GM12878 (cell line): ENCODE measurements at regions not wholly inside any gene's neighbourhood (a gene's known extent, or its start where the extent isn't known, plus 50 kb on each side); places are given as distances from the start of the nearest gene placed in this dataset.

Source experiments
- ATAC-seq: fragments of 200-7000 bp; cut with Tn5 transposase; 3 replicates; pipeline ENCODE4 v1.9.1; 2020; ENCODE audit warnings: mild to moderate bottlenecking, moderate library complexity
- BruUV-seq: library from RNA; stranded (reverse); fragments of 400-500 nt; replicated peaks from 2 replicates; lab custom pipeline; 2021; lab: Mats Ljungman, UMichigan
- CTCF ChIA-PET: fragments of 300-600 bp; sonication (Branson Sonifier 250); formaldehyde crosslinking; extraction: SDS; loops from one replicate; lab custom pipeline; 2021; ENCODE audit warnings: inconsistent platforms; lab: Yijun Ruan, JAX
- POLR2A ChIA-PET: fragments of 350-600 bp; formaldehyde crosslinking; extraction: SDS; loops from one replicate; lab custom pipeline; 2021; ENCODE audit warnings: inconsistent platforms; lab: Charles Lee
- RAD21 ChIA-PET: fragments of 300-600 bp; sonication (Branson Sonifier 250); formaldehyde crosslinking; loops from one replicate; lab custom pipeline; 2023; ENCODE audit warnings: antibody characterized with exemption; ENCODE audit not compliant: unreplicated experiment; lab: Charles Lee
- SMC1A ChIA-PET: fragments of 300-600 bp; sonication (Branson Sonifier 250); formaldehyde crosslinking; loops from one replicate; lab custom pipeline; 2023; ENCODE audit not compliant: unreplicated experiment, uncharacterized antibody; lab: Charles Lee
- DNase-seq: peaks from one replicate; pipeline ENCODE4 v3.0.0-alpha.2; 2011; ENCODE audit warnings: low read depth, low spot score
- FAIRE-seq: peaks from 3 replicates; lab custom pipeline; 2011; peaks lifted over from hg19 to GRCh38; lab: Jason Lieb, UNC
- H2AFZ ChIP-seq: 2 replicates; pipeline ENCODE4 v1.6.0; 2011; ENCODE audit warnings: low read depth, low read length, control low read depth; ENCODE audit not compliant: control insufficient read depth
- H3K27ac ChIP-seq: 2 replicates; pipeline ENCODE4 v1.5.1; 2011; ENCODE audit warnings: control low read depth; ENCODE audit not compliant: control insufficient read depth, insufficient read depth
- H3K27me3 ChIP-seq, 2 experiments: replicated peaks in 1 of 2; 2 replicates each; pipeline versions ENCODE4 v1.6.0 to v1.6.1; 2011; ENCODE audit warnings: low read length in 1 of 2; ENCODE audit not compliant: control insufficient read depth in 2 of 2, insufficient read depth in 2 of 2
- H3K36me3 ChIP-seq, 2 experiments: 2 replicates each; pipeline ENCODE4 v1.5.1; 2011; ENCODE audit warnings: low read length in 1 of 2; ENCODE audit not compliant: control insufficient read depth in 2 of 2, insufficient read depth in 2 of 2
- H3K4me1 ChIP-seq: 2 replicates; pipeline ENCODE4 v1.6.1; 2011; ENCODE audit warnings: mild to moderate bottlenecking, low read length, moderate library complexity, mixed read lengths; ENCODE audit not compliant: control insufficient read depth, insufficient read depth
- H3K4me2 ChIP-seq: 2 replicates; pipeline ENCODE4 v1.6.0; 2011; ENCODE audit warnings: control low read depth; ENCODE audit not compliant: control insufficient read depth, insufficient read depth
- H3K4me3 ChIP-seq: fragments of 200-600 bp; sonication (generic); 2 replicates; pipeline ENCODE4 v1.5.1; 2016
- H3K79me2 ChIP-seq: 2 replicates; pipeline ENCODE4 v1.6.0; 2011; ENCODE audit warnings: low read length; ENCODE audit not compliant: control insufficient read depth, insufficient read depth
- H3K9ac ChIP-seq: 2 replicates; pipeline ENCODE4 v1.8.0; 2011; ENCODE audit warnings: low read length, control low read depth, mixed read lengths; ENCODE audit not compliant: control insufficient read depth, insufficient read depth
- H3K9me3 ChIP-seq: replicated peaks from 3 replicates; pipeline ENCODE4 v1.5.1; 2011; ENCODE audit warnings: mild to moderate bottlenecking, low read length; ENCODE audit not compliant: control insufficient read depth, insufficient read depth
- H4K20me1 ChIP-seq: 2 replicates; pipeline ENCODE4 v1.6.0; 2011; ENCODE audit not compliant: control insufficient read depth, insufficient read depth
- BACH1 ChIP-seq: fragments of 450-650 bp; IDR thresholded peaks from 2 replicates; pipeline ENCODE4 v1.6.1; 2017; ENCODE audit warnings: mild to moderate bottlenecking, borderline replicate concordance
- CHD4 ChIP-seq: fragments of 200-600 bp; sonication (generic); IDR thresholded peaks from 2 replicates; pipeline ENCODE4 v1.6.1; 2016; ENCODE audit warnings: mild to moderate bottlenecking
- ESRRA ChIP-seq: IDR thresholded peaks from 2 replicates; pipeline ENCODE4 v1.6.1; 2012; ENCODE audit warnings: mild to moderate bottlenecking, low read length, improper control_type of control experiment
- HDAC6 ChIP-seq: fragments of 200-600 bp; sonication (generic); IDR thresholded peaks from one replicate; pipeline ENCODE4 v1.8.0; 2017; ENCODE audit warnings: antibody characterized with exemption; ENCODE audit not compliant: unreplicated experiment
- LARP7 ChIP-seq: fragments of 450-650 bp; IDR thresholded peaks from 2 replicates; pipeline ENCODE4 v1.6.1; 2017; ENCODE audit warnings: mild to moderate bottlenecking
- MTA2 ChIP-seq: fragments of 450-650 bp; IDR thresholded peaks from 2 replicates; pipeline ENCODE4 v1.6.1; 2016; ENCODE audit warnings: low read depth, mild to moderate bottlenecking, moderate library complexity
- MYC ChIP-seq: IDR thresholded peaks from 2 replicates; pipeline ENCODE4 v1.6.1; 2011; ENCODE audit warnings: mild to moderate bottlenecking, low read length, moderate library complexity, inconsistent platforms; ENCODE audit not compliant: insufficient read depth, insufficient replicate concordance, insufficient read length, severe bottlenecking
- NFYA ChIP-seq: IDR thresholded peaks from 2 replicates; pipeline ENCODE4 v1.6.1; 2011; ENCODE audit warnings: low read depth, mild to moderate bottlenecking, low read length, improper control_type of control experiment, borderline replicate concordance
- POLR2A ChIP-seq: IDR thresholded peaks from 2 replicates; pipeline ENCODE4 v1.6.1; 2011; ENCODE audit warnings: low read depth, mild to moderate bottlenecking, low read length
- POLR2AphosphoS2 ChIP-seq: IDR thresholded peaks from 2 replicates; pipeline ENCODE4 v1.6.1; 2011; ENCODE audit warnings: low read depth, mild to moderate bottlenecking, low read length, improper control_type of control experiment, moderate library complexity
- RAD51 ChIP-seq: fragments of 450-650 bp; IDR thresholded peaks from 2 replicates; pipeline ENCODE4 v1.6.1; 2016; ENCODE audit warnings: moderate library complexity, mild to moderate bottlenecking, inconsistent platforms
- STAT1 ChIP-seq: fragments of 450-650 bp; conservative IDR thresholded peaks from 2 replicates; pipeline ENCODE4 v1.6.1; 2014; ENCODE audit warnings: antibody characterized with exemption, mild to moderate bottlenecking
- TARDBP ChIP-seq: IDR thresholded peaks from 2 replicates; pipeline ENCODE4 v1.6.1; 2016; ENCODE audit warnings: borderline replicate concordance
- ZNF622 ChIP-seq: fragments of 450-650 bp; IDR thresholded peaks from 2 replicates; pipeline ENCODE4 v1.6.1; 2017; ENCODE audit warnings: mild to moderate bottlenecking, inconsistent platforms
- whole genome bisulfite sequencing: methylation state at CpG from one replicate; pipeline ENCODE4 v1.1.6; 2016; ENCODE audit warnings: low lambda C conversion rate; ENCODE audit not compliant: insufficient replicate concordance, insufficient coverage; ENCODE audit errors: missing lambda C conversion rate; 5-methylcytosine and 5-hydroxymethylcytosine counted together
- in situ Hi-C: fragments of 300-500 bp; cut with MboI; formaldehyde crosslinking; loops from 9 replicates; pipeline ENCODE4 v1.14.3; 2018; ENCODE audit warnings: mixed read lengths
- intact Hi-C: fragments of 100-400 bp; cut with micrococcal nuclease; formaldehyde crosslinking; loops from one replicate; pipeline ENCODE4 v1.14.2; 2022; ENCODE audit not compliant: unreplicated experiment
- TF ChIP-seq, protein P1 (sequence below): IDR thresholded peaks from 2 replicates; pipeline ENCODE4 v1.6.1; 2011; ENCODE audit warnings: borderline replicate concordance, low read depth, mild to moderate bottlenecking, moderate library complexity, mixed read lengths, low read length; ENCODE audit not compliant: insufficient read depth; ENCODE audit errors: extremely low read length
- TF ChIP-seq, protein P2 (sequence below): IDR thresholded peaks from 2 replicates; pipeline ENCODE4 v1.6.1; 2012; ENCODE audit warnings: low read length, inconsistent platforms

DNA sequence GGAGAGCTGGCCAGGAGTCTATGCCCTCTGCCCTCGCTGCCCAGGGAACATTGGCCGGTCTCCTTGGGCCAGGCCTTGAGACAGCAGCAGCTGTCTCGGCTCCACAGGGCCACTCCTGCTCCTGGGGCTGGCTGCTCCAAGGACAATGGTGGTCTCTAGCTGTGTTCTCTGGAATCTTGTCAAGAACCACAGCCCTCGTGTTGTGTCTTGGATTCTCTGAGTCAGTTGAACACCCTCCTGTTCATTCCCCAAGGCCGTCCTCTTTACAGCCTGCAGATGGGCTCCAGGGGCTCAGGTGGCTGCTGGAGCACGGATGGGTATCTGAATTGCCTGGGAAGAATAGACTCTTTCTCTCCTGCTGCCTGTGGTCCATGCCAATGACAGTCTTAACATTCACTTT is 511.1 kb downstream of the GLRX3 start:
- WGBS, result 1% methylated on average over 6 of the region's 6 CpGs
- H3K4me3 ChIP-seq, result no peak overlapping the region
- CTCF ChIA-PET, result no interaction called here
- no TSS peak for BruUV-seq
- RAD21 ChIA-PET, result no interaction called here
- H3K36me3 ChIP-seq, result no peaks in the 10 kb centered on the region
- ATAC-seq, result no peak
- H3K27me3 ChIP-seq, result no peaks in the 10 kb centered on the region
- no peak for FAIRE-seq
- no peak overlapping the region for H3K27ac ChIP-seq
- no peaks in the 10 kb centered on the region for H3K79me2 ChIP-seq
- DNase-seq, result no peak
- H3K4me1 ChIP-seq, result no peaks in the 10 kb centered on the region
- H2AFZ ChIP-seq, result no peak overlapping the region
- no peaks in the 10 kb centered on the region; the same call in 2 of the 3 replicates for H3K9me3 ChIP-seq
- no peak overlapping the region for H3K4me2 ChIP-seq
- no peak for TF ChIP-seq NFYA
- TF ChIP-seq, protein P1, sequence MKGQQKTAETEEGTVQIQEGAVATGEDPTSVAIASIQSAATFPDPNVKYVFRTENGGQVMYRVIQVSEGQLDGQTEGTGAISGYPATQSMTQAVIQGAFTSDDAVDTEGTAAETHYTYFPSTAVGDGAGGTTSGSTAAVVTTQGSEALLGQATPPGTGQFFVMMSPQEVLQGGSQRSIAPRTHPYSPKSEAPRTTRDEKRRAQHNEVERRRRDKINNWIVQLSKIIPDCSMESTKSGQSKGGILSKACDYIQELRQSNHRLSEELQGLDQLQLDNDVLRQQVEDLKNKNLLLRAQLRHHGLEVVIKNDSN, result no peak
- TF ChIP-seq POLR2A, result no peak
- no peak for TF ChIP-seq TARDBP
- TF ChIP-seq, protein P2, sequence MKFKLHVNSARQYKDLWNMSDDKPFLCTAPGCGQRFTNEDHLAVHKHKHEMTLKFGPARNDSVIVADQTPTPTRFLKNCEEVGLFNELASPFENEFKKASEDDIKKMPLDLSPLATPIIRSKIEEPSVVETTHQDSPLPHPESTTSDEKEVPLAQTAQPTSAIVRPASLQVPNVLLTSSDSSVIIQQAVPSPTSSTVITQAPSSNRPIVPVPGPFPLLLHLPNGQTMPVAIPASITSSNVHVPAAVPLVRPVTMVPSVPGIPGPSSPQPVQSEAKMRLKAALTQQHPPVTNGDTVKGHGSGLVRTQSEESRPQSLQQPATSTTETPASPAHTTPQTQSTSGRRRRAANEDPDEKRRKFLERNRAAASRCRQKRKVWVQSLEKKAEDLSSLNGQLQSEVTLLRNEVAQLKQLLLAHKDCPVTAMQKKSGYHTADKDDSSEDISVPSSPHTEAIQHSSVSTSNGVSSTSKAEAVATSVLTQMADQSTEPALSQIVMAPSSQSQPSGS, result no peak
- intact Hi-C loops, result no loop called here
- H3K9ac ChIP-seq, result no peak overlapping the region
- H4K20me1 ChIP-seq, result no peaks in the 10 kb centered on the region
- in situ Hi-C loops, result no loop called here
- SMC1A ChIA-PET, result no interaction called here
- POLR2A ChIA-PET, result no interaction called here

DNA sequence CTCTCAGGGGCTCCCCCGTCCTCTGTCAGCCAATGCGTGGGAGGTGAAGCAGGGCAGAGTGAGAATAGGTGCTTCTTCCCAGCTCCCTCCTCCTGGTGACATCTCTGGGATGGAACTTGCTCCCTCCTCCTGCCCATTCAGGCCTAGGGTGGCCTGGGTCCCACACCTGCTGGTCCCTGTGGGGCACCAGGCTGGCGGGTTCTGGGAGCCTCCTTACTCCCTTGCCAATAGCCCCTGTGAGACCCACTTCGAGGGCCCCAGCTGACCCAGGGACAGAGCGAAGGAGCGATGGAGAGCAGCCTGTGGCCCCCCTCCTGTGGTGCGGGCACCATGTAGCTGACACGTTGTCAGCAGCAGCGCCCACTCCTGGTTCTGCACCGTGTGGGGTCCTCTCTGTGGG is 512.6 kb downstream of the GLRX3 start:
- H3K4me2 ChIP-seq, result no peak overlapping the region
- intact Hi-C loops, result no loop called here
- in situ Hi-C loops, result no loop called here
- H3K27me3 ChIP-seq, result no peaks in the 10 kb centered on the region
- H3K27ac ChIP-seq, result no peak overlapping the region
- no peak overlapping the region for H3K9ac ChIP-seq
- ChIA-PET POLR2A (no interaction called here), CTCF (no interaction called here), RAD21 (no interaction called here), SMC1A (no interaction called here)
- H3K4me3 ChIP-seq, result no peak overlapping the region
- no peaks in the 10 kb centered on the region for H3K79me2 ChIP-seq
- DNase-seq (no peak), ATAC-seq (no peak), FAIRE-seq (no peak)
- no peaks in the 10 kb centered on the region; the same call in 2 of the 3 replicates for H3K9me3 ChIP-seq
- no peaks in the 10 kb centered on the region for H3K36me3 ChIP-seq
- BruUV-seq, result no TSS peak
- H2AFZ ChIP-seq, result no peak overlapping the region
- TF ChIP-seq MYC, result no peak
- no peak for TF ChIP-seq STAT1
- no peak for TF ChIP-seq HDAC6
- TF ChIP-seq MTA2, result no peak
- no peak for TF ChIP-seq BACH1
- no peak for TF ChIP-seq RAD51
- no peak for TF ChIP-seq ESRRA
- TF ChIP-seq POLR2AphosphoS2, result no peak
- no peak for TF ChIP-seq LARP7
- TF ChIP-seq ZNF622, result no peak
- no peak for TF ChIP-seq CHD4
- WGBS, result 33% methylated on average over 10 of the region's 10 CpGs
- no peaks in the 10 kb centered on the region for H4K20me1 ChIP-seq
- H3K4me1 ChIP-seq, result no peaks in the 10 kb centered on the region
